Mucosa of descending colon (tissue), 3 donors: ENCODE measurements at regions not wholly inside any gene's neighbourhood (a gene's known extent, or its start where the extent isn't known, plus 50 kb on each side); places are given as distances from the start of the nearest gene placed in this dataset.

Experiments
- ATAC-seq: fragments of 200-7000 bp; cut with Tn5 transposase; one replicate; pipeline ENCODE4 v1.9.1; 2020; ENCODE audit warnings: mild to moderate bottlenecking, moderate library complexity
- DNase-seq, 3 donors: peaks; one replicate each; pipeline ENCODE4 v3.0.0-alpha.2; 2020
- H3K36me3 ChIP-seq: fragments of 200-600 bp; one replicate; pipeline ENCODE4 v1.8.0; 2021; ENCODE audit warnings: low read depth, mild to moderate bottlenecking
- H3K4me1 ChIP-seq: fragments of 200-600 bp; one replicate; pipeline ENCODE4 v1.8.0; 2021; ENCODE audit warnings: low read depth, mild to moderate bottlenecking
- H3K4me3 ChIP-seq: fragments of 200-600 bp; one replicate; pipeline ENCODE4 v1.8.0; 2021; ENCODE audit warnings: mild to moderate bottlenecking
- H3K9me3 ChIP-seq: fragments of 200-600 bp; one replicate; pipeline ENCODE4 v1.8.0; 2021; ENCODE audit warnings: mild to moderate bottlenecking
- CTCF ChIP-seq: fragments of 200-600 bp; IDR thresholded peaks from one replicate; pipeline ENCODE4 v1.8.0; 2022; ENCODE audit warnings: antibody characterized with exemption, mild to moderate bottlenecking
- intact Hi-C, 2 donors: fragments of 100-400 bp; cut with DNase I in 1 of 2; cut with micrococcal nuclease in 1 of 2; formaldehyde crosslinking; loops; one replicate each; pipeline versions ENCODE4 v1.11.0 to v1.11.1; 2022; cut with DNase I, micrococcal nuclease
- donor health status: DM: no; HTN: no; CAD: no; lungs with moderate emphysema.
- donor health status: DM: no; HTN: no; CAD: no.
- donor health status: DM: no; HTN: yes; CAD: no.

- intact Hi-C loops = no loop called here
- H3K4me3 ChIP-seq = no peak overlapping the region
- no peaks in the 10 kb centered on the region for H3K9me3 ChIP-seq
- H3K36me3 ChIP-seq = no peaks in the 10 kb centered on the region
- TF ChIP-seq CTCF = no peak
- no peaks in the 10 kb centered on the region for H3K4me1 ChIP-seq
- ATAC-seq (no peak), DNase-seq (no peak)
Measured at GRCh38 chr6:15194453-15194852, 51.4 kb upstream of the JARID2 start.
